Cardiac fibroblast (primary cell): ENCODE measurements at regions not wholly inside any gene's neighbourhood (a gene's known extent, or its start where the extent isn't known, plus 50 kb on each side); places are given as distances from the start of the nearest gene placed in this dataset.

Experiments used
- DNase-seq, 2 donors: peaks; one replicate each; pipeline versions ENCODE4 v3.0.0 to v3.0.0-alpha.2; 2010; ENCODE audit warnings: low read depth in 2 of 2
- H3K4me3 ChIP-seq, 2 donors: replicated peaks in 1 of 2; 1 replicate in 1 of 2; 2 replicates in 1 of 2; pipeline ENCODE4 v1.5.1; 2011; ENCODE audit warnings: low read depth in 2 of 2, low read length in 2 of 2, mild to moderate bottlenecking in 2 of 2, moderate library complexity in 1 of 2
- TF ChIP-seq, protein P1 (sequence below): IDR thresholded peaks from one replicate; pipeline ENCODE4 v1.5.1; 2011; ENCODE audit warnings: low read depth, mild to moderate bottlenecking, low read length, inconsistent platforms

DNA sequence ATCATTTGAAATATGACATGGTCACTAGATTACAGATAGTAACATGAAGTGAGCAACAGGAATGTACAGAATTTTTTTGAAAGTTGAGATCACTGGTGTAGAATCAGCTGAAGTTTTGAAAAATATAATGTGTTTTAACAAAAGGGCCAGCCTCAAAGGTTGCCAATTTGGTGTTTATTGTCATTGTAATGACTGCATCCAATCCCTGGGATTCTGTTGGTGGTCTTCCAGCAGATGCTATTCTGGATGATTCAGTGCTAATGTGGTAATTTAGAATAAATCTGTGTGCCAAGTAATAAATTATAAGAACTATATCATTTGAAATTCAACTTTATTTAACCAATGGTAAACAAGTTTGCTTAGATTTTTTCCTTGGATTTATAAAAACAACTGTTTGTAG lies 436.4 kb upstream of the PKN2 start:
- DNase-seq, result no peak
- H3K4me3 ChIP-seq, result no peak overlapping the region
- TF ChIP-seq, protein P1, sequence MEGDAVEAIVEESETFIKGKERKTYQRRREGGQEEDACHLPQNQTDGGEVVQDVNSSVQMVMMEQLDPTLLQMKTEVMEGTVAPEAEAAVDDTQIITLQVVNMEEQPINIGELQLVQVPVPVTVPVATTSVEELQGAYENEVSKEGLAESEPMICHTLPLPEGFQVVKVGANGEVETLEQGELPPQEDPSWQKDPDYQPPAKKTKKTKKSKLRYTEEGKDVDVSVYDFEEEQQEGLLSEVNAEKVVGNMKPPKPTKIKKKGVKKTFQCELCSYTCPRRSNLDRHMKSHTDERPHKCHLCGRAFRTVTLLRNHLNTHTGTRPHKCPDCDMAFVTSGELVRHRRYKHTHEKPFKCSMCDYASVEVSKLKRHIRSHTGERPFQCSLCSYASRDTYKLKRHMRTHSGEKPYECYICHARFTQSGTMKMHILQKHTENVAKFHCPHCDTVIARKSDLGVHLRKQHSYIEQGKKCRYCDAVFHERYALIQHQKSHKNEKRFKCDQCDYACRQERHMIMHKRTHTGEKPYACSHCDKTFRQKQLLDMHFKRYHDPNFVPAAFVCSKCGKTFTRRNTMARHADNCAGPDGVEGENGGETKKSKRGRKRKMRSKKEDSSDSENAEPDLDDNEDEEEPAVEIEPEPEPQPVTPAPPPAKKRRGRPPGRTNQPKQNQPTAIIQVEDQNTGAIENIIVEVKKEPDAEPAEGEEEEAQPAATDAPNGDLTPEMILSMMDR, result no peak

DNA sequence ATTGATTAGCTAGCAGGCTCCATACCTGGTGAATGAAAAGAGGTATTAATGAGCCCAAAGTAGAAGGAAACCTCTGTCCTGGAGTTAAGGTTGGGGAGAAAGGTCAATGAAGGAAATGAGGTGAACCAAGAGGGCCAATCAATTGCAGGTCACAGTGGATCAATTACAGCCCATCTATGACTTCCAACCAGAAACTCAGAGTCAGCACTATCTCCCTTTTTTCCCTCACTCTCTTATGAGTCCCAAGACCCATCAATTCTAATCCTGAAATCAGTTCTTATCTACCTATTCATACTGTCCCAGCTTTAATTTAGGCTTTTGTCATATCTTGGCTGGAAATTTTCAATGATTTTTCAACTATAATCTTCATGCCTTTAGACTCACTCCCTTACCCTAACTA lies 433.2 kb upstream of the PKN2 start:
- DNase-seq, result no peak
- no peak overlapping the region for H3K4me3 ChIP-seq
- TF ChIP-seq, protein P1, result no peak

DNA sequence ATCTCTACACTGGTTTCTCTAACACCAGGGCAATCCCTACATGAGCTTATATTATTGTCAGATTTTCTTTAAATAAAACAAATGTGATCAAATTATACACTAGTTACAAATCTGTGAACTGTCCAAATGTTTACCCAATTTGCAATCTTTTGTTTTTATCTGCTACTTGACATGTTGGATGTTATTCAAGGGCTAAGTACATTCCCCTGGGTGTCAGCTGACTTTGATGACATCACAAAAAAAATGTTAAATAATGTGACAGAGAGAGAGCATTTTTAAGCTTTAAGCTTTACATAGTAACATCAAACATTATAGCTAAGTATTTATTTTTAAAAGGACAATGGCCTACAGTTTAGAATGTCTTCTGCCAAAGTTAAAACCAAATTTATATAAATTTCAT lies 431.3 kb upstream of the PKN2 start:
- H3K4me3 ChIP-seq, result no peak overlapping the region

DNA sequence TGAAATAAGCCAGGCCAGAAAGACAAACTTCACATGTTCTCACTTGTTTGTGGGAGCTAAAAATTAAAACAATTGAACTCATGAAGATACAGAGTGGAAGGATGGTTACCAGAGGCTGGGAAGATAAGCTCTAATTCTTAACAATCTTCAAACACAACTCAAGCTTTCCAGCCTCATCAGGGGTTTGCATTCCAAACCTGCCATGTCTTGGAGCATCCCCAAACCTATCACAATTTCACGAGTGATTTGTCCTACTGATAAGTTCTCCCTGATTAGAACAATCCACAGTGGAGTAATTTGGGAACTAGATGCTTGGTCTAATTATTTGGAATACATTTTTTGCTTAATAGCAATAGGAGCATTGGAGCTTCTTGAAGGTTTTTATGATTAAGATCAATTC lies 418.5 kb upstream of the PKN2 start:
- TF ChIP-seq, protein P1, result no peak
- no peak overlapping the region for H3K4me3 ChIP-seq
- no peak for DNase-seq

More for the DNA sequence above, 431.3 kb upstream of the PKN2 start:
- DNase-seq, result no peak
- TF ChIP-seq, protein P1, result no peak

DNA sequence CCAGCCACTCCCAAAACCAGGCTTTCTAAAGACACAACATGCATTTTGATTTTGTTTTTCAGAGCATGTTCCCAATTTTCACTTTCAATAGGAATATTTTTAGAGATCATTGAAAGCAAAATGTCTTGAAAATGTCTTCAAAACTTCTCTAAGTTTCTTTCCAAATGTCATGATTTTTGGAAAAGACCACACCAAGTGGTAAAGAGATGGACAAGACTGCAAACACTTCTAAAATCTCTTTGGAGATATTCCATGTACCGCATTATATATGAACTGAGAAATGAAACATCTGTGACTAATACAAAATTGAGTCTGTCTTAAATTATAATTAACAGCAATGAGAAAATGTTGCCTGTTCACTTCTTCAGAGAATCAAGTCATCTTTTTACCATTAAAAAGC lies 418.0 kb upstream of the PKN2 start:
- DNase-seq, result no peak
- H3K4me3 ChIP-seq, result no peak overlapping the region
- TF ChIP-seq, protein P1, result no peak

DNA sequence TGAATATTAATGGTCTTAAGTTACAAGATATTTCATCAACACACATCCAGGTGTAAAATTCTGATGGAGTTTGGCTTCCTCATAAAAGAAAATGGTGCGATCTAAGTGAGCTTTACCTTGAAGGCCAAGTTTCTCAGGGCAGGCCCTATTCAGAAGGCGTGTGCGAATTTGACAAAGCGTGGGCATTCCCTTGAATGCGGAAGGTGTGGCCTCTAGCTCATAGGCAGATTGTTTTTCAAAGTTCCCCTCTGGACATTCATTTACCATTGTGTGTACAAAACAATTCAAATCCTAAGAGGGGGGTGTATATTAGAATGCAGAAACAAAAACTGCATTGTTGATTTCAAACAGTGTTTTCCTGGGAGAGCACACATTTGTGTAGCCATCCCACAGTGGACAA lies 411.9 kb upstream of the PKN2 start:
- TF ChIP-seq, protein P1, result no peak
- no peak for DNase-seq

DNA sequence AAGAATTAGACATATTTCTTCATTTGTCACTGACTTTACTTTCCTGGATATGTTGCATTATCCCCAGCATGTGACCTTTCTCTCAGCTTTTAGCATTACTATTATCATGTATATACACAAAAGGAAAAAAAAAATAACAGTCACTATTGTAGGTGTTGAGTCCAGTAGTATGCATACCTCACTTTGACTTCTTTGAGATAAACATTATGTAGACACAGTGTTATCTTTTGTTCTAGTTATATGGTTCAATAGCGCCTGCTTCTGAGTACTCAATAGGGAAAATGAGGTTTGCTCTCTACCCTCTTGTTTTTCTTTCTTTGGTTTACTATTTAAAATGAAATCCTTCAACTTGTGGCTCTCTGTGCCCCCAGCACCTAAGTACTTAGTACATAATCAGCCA lies 409.6 kb upstream of the PKN2 start:
- DNase-seq, result no peak
- H3K4me3 ChIP-seq, result no peak overlapping the region
- TF ChIP-seq, protein P1, result no peak

More for the DNA sequence above, 411.9 kb upstream of the PKN2 start:
- H3K4me3 ChIP-seq, result no peak overlapping the region
